IMR-90 (cell line): ENCODE measurements at regions not wholly inside any gene's neighbourhood (a gene's known extent, or its start where the extent isn't known, plus 50 kb on each side); places are given as distances from the start of the nearest gene placed in this dataset.
"Not testable (repeated sequence)": the region's sequence is repeated elsewhere in the genome, so short reads cannot be mapped to it uniquely, and the experiment has no call there.

Experiments used
- ATAC-seq: fragments of 200-7000 bp; cut with Tn5 transposase; 2 replicates; pipeline ENCODE4 v1.9.1; 2020; ENCODE audit warnings: low read depth, mild to moderate bottlenecking, moderate library complexity
- BruUV-seq: library from RNA; stranded (reverse); fragments of 400-500 nt; replicated peaks from 2 replicates; lab custom pipeline; 2021; lab: Mats Ljungman, UMichigan
- CTCF ChIA-PET: fragments of 300-600 bp; formaldehyde crosslinking; extraction: SDS; loops from one replicate; lab custom pipeline; 2021; ENCODE audit warnings: antibody characterized with exemption; lab: Yijun Ruan, JAX
- POLR2A ChIA-PET: fragments of 300-600 bp; sonication (Branson Sonifier 250); formaldehyde crosslinking; loops from one replicate; lab custom pipeline; 2022; ENCODE audit warnings: antibody characterized with exemption; ENCODE audit not compliant: unreplicated experiment; lab: Charles Lee
- DNase-seq: peaks from one replicate; pipeline ENCODE4 v3.0.0; 2013
- H2AFZ ChIP-seq: replicated peaks from 2 replicates; pipeline ENCODE3; 2013; ENCODE audit warnings: low read length, mild to moderate bottlenecking; ENCODE audit not compliant: poor library complexity
- H2AK5ac ChIP-seq: 2 replicates; pipeline ENCODE4 v1.6.1; 2013; ENCODE audit warnings: low read depth, low read length, inconsistent platforms
- H2AK9ac ChIP-seq: replicated peaks from 2 replicates; pipeline ENCODE3; 2013; ENCODE audit warnings: mild to moderate bottlenecking, low read depth, low read length, moderate library complexity; ENCODE audit not compliant: poor library complexity
- H2BK120ac ChIP-seq: 2 replicates; pipeline ENCODE4 v1.6.1; 2013; ENCODE audit warnings: low read depth, low read length, inconsistent platforms
- H2BK15ac ChIP-seq: 3 replicates; pipeline ENCODE4 v1.6.1; 2013; ENCODE audit warnings: low read depth, low read length, inconsistent platforms
- H2BK20ac ChIP-seq: 2 replicates; pipeline ENCODE4 v1.6.1; 2013; ENCODE audit warnings: low read depth, mild to moderate bottlenecking, inconsistent platforms, low read length, moderate library complexity
- H2BK5ac ChIP-seq: 2 replicates; pipeline ENCODE4 v1.6.1; 2013; ENCODE audit warnings: mild to moderate bottlenecking, low read depth, low read length, inconsistent platforms; ENCODE audit not compliant: poor library complexity, severe bottlenecking
- H3K14ac ChIP-seq: replicated peaks from 2 replicates; pipeline ENCODE4 v1.6.1; 2013; ENCODE audit warnings: low read depth, low read length, inconsistent platforms
- H3K18ac ChIP-seq: 2 replicates; pipeline ENCODE4 v1.6.1; 2013; ENCODE audit warnings: low read depth, low read length, control low read depth
- H3K23ac ChIP-seq: 2 replicates; pipeline ENCODE4 v1.6.1; 2013; ENCODE audit warnings: low read depth, low read length, inconsistent platforms
- H3K27ac ChIP-seq: 2 replicates; pipeline ENCODE4 v1.5.1; 2013; ENCODE audit warnings: mild to moderate bottlenecking, control low read depth, low read length; ENCODE audit not compliant: insufficient read depth
- H3K27me3 ChIP-seq: 2 replicates; pipeline ENCODE4 v1.6.1; 2013; ENCODE audit warnings: low read length; ENCODE audit not compliant: control insufficient read depth, insufficient read depth
- H3K36me3 ChIP-seq: 2 replicates; pipeline ENCODE4 v1.6.1; 2013; ENCODE audit warnings: low read length, mixed read lengths; ENCODE audit not compliant: control insufficient read depth, insufficient read depth
- H3K4ac ChIP-seq: 2 replicates; pipeline ENCODE4 v1.6.1; 2013; ENCODE audit warnings: low read depth, low read length, inconsistent platforms
- H3K4me1 ChIP-seq: 2 replicates; pipeline ENCODE4 v1.6.1; 2013; ENCODE audit warnings: low read length, mixed read lengths; ENCODE audit not compliant: control insufficient read depth, insufficient read depth
- H3K4me2 ChIP-seq: 2 replicates; pipeline ENCODE4 v1.6.1; 2013; ENCODE audit warnings: low read depth, mild to moderate bottlenecking, control low read depth, low read length, moderate library complexity
- H3K4me3 ChIP-seq: 2 replicates; pipeline ENCODE4 v1.5.1; 2013; ENCODE audit warnings: low read depth, mild to moderate bottlenecking, control low read depth, low read length, moderate library complexity; ENCODE audit not compliant: insufficient read depth
- H3K56ac ChIP-seq: 2 replicates; pipeline ENCODE4 v1.6.1; 2013; ENCODE audit warnings: low read length, inconsistent platforms; ENCODE audit not compliant: insufficient read depth; ENCODE audit errors: extremely low read depth
- H3K79me1 ChIP-seq, 2 experiments: 2 replicates each; pipeline ENCODE4 v1.6.1; 2013; ENCODE audit warnings: low read length in 2 of 2, inconsistent platforms in 1 of 2, low read depth in 1 of 2
- H3K9ac ChIP-seq: 2 replicates; pipeline ENCODE4 v1.6.1; 2013; ENCODE audit warnings: low read depth, low read length, control low read depth
- H3K9me1 ChIP-seq: 2 replicates; pipeline ENCODE4 v1.6.1; 2013; ENCODE audit warnings: low read length, inconsistent platforms; ENCODE audit not compliant: insufficient read depth
- H3K9me3 ChIP-seq: 2 replicates; pipeline ENCODE4 v1.6.1; 2013; ENCODE audit warnings: low read length; ENCODE audit not compliant: control insufficient read depth, insufficient read depth
- H4K20me1 ChIP-seq: 2 replicates; pipeline ENCODE4 v1.6.1; 2013; ENCODE audit warnings: low read length, inconsistent platforms; ENCODE audit not compliant: insufficient read depth
- H4K5ac ChIP-seq: 2 replicates; pipeline ENCODE4 v1.6.1; 2013; ENCODE audit warnings: mild to moderate bottlenecking, low read depth, low read length, control low read depth
- H4K8ac ChIP-seq, 2 experiments: 2 replicates each; pipeline ENCODE4 v1.6.1; 2013; ENCODE audit warnings: low read depth in 2 of 2, low read length in 2 of 2, control low read depth in 1 of 2, inconsistent platforms in 1 of 2
- H4K91ac ChIP-seq: 2 replicates; pipeline ENCODE4 v1.6.1; 2013; ENCODE audit warnings: low read depth, low read length, inconsistent platforms; ENCODE audit not compliant: insufficient read depth
- CEBPB ChIP-seq: IDR thresholded peaks from 2 replicates; pipeline ENCODE4 v1.6.1; 2012; ENCODE audit warnings: low read depth, low read length, improper control_type of control experiment
- USF2 ChIP-seq: fragments of 150-350 bp; IDR thresholded peaks from 2 replicates; pipeline ENCODE4 v1.6.1; 2017; ENCODE audit warnings: mild to moderate bottlenecking, antibody characterized with exemption, low read length, low read depth
- WGBS, 2 experiments: methylation state at CpG; one replicate each; pipeline versions ENCODE4 v1.1.5 to v1.1.7; 2013; ENCODE audit warnings: missing lambda C conversion rate in 2 of 2; ENCODE audit not compliant: insufficient read length in 1 of 2; ENCODE audit errors: extremely low coverage in 2 of 2; 5-methylcytosine and 5-hydroxymethylcytosine counted together
- dilution Hi-C: fragments of 300-500 bp; cut with HindIII; formaldehyde crosslinking; loops from one replicate; pipeline ENCODE4 v1.14.3; 2018; ENCODE audit warnings: low sequenced_read_pairs; ENCODE audit not compliant: unreplicated experiment
- in situ Hi-C: fragments of 300-500 bp; cut with MboI; formaldehyde crosslinking; loops from 3 replicates; pipeline ENCODE4 v1.14.3; 2019; ENCODE audit warnings: low sequenced_read_pairs, inconsistent platforms, mixed read lengths
- intact Hi-C: fragments of 100-400 bp; cut with micrococcal nuclease; formaldehyde crosslinking; loops from 2 replicates; pipeline ENCODE4 v1.10.0; 2022

GRCh38 chr20:48120120-48120519, 334.8 kb upstream of the SULF2 start:
- Histone ChIP-seq H3K56ac (no peak overlapping the region), H2BK120ac (no peak overlapping the region), H3K79me1 (no peaks in the 10 kb centered on the region), H3K9me1 (no peaks in the 10 kb centered on the region), H3K4me1 (no peaks in the 10 kb centered on the region), H3K9ac (no peak overlapping the region), H3K27ac (no peak overlapping the region), H3K9me3 (peaks cover 4% of the 10 kb centered on the region; the same call in 1 of the 2 replicates), H2AFZ (no peak overlapping the region), H2BK5ac (no peak overlapping the region), H4K20me1 (no peaks in the 10 kb centered on the region), H3K36me3 (no peaks in the 10 kb centered on the region), H3K27me3 (peaks cover 3% of the 10 kb centered on the region; the same call in 1 of the 2 replicates), H2AK5ac (no peak overlapping the region), H3K23ac (no peak overlapping the region), H3K4me2 (no peak overlapping the region), H3K18ac (no peak overlapping the region), H3K14ac (no peak overlapping the region), H2BK15ac (no peak overlapping the region), H3K4me3 (no peak overlapping the region), H4K5ac (no peak overlapping the region), H4K91ac (no peak overlapping the region), H3K4ac (no peak overlapping the region), H4K8ac (no peak overlapping the region), H2BK20ac (no peak overlapping the region), H2AK9ac (no peak overlapping the region)
- WGBS, 2 experiments: no CpG with 5 or more reads among the region's 8 CpGs
- no TSS peak for BruUV-seq
- TF ChIP-seq CEBPB (0 out of 2 replicates have a peak, but pooled peaks have one; percentile 27), USF2 (no peak)
- ChIA-PET POLR2A (no interaction called here), CTCF (no interaction called here)
- ATAC-seq (no peak), DNase-seq (no peak)
- dilution Hi-C loops: no loop called here
- intact Hi-C loops: no loop called here
- in situ Hi-C loops: loop anchor here (25.0 kb wide), 1 partner anchor 108 kb away; no protein-coding TSS in a partner anchor

GRCh38 chr20:48119389-48119788, 334.1 kb upstream of the SULF2 start:
- H4K20me1 ChIP-seq, POLR2A ChIA-PET, BruUV-seq, H3K4me1 ChIP-seq, H3K36me3 ChIP-seq, intact Hi-C loops, H2BK5ac ChIP-seq, H2AK5ac ChIP-seq, H3K18ac ChIP-seq, H2BK120ac ChIP-seq, dilution Hi-C loops, H3K9me3 ChIP-seq, H3K27me3 ChIP-seq, CTCF ChIA-PET, H4K8ac ChIP-seq, H3K9me1 ChIP-seq, H2BK20ac ChIP-seq, H3K27ac ChIP-seq, H3K23ac ChIP-seq, H2AK9ac ChIP-seq, H2AFZ ChIP-seq, H3K4me2 ChIP-seq, H4K5ac ChIP-seq, H3K9ac ChIP-seq, DNase-seq, H4K91ac ChIP-seq, H2BK15ac ChIP-seq, H3K79me1 ChIP-seq, H3K4me3 ChIP-seq, H3K56ac ChIP-seq, H3K14ac ChIP-seq, H3K4ac ChIP-seq, ATAC-seq: not testable (repeated sequence)
- WGBS, 2 experiments: 50% methylated on average over 2 of the region's 5 CpGs; no CpG with 5 or more reads in 1 of the 2 experiments
- in situ Hi-C loops: loop anchor here (25.0 kb wide), 1 partner anchor 107 kb away; no protein-coding TSS in a partner anchor
